ENCODE measurements at regions not wholly inside any gene's neighbourhood (a gene's known extent, or its start where the extent isn't known, plus 50 kb on each side); places are given as distances from the start of the nearest gene placed in this dataset.

DNA sequence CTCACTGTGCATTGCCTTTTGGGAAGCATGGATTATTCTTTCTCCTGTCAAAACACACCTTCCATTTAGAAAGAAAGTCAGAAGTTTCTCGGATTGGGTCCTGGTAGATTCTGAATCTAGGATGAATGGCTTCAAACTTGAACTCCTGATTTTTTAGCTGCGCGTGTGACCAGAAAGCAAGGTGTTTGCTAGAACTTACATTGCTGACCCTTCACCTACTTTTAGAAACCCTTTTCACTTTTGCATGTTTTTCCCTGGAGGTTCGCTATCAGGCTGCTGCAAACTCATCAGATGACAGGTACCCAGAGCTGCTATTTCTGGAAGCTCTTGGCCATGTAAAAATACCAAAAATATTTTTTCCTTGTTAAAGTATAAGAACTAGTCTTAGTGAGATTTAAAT, 132.0 kb downstream of the QPCT start:
- TF ChIP-seq, protein P1, sequence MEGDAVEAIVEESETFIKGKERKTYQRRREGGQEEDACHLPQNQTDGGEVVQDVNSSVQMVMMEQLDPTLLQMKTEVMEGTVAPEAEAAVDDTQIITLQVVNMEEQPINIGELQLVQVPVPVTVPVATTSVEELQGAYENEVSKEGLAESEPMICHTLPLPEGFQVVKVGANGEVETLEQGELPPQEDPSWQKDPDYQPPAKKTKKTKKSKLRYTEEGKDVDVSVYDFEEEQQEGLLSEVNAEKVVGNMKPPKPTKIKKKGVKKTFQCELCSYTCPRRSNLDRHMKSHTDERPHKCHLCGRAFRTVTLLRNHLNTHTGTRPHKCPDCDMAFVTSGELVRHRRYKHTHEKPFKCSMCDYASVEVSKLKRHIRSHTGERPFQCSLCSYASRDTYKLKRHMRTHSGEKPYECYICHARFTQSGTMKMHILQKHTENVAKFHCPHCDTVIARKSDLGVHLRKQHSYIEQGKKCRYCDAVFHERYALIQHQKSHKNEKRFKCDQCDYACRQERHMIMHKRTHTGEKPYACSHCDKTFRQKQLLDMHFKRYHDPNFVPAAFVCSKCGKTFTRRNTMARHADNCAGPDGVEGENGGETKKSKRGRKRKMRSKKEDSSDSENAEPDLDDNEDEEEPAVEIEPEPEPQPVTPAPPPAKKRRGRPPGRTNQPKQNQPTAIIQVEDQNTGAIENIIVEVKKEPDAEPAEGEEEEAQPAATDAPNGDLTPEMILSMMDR (IDR thresholded peaks at IDR 0.05), result no peak
- TF ChIP-seq POLR2A (IDR thresholded peaks at IDR 0.05; ENCODE audit: low read depth) (no peak), EP300 (IDR thresholded peaks at IDR 0.05) (no peak)

Measured in esophagus muscularis mucosa (tissue), 4 donors.